ENCODE measurements at regions not wholly inside any gene's neighbourhood (a gene's known extent, or its start where the extent isn't known, plus 50 kb on each side); places are given as distances from the start of the nearest gene placed in this dataset.

GRCh38 chr4:75344915-75345314 is 169.3 kb downstream of the RCHY1 start:
- TF ChIP-seq POLR2A (IDR thresholded peaks at IDR 0.05) (no peak), CTCF (IDR thresholded peaks at IDR 0.05) (no peak)
